Adrenal gland (tissue), 5 donors: ENCODE measurements at regions not wholly inside any gene's neighbourhood (a gene's known extent, or its start where the extent isn't known, plus 50 kb on each side); places are given as distances from the start of the nearest gene placed in this dataset.

Experiments
- CTCF ChIP-seq, 6 experiments: fragments of 450-650 bp in 4 of 6; fragments of 200-600 bp in 2 of 6; sonication (generic) in 1 of 6; IDR thresholded peaks; 1 replicate in 5 of 6; 2 replicates in 1 of 6; pipeline versions ENCODE4 v1.5.1 to v1.8.0; 2016 to 2021; ENCODE audit warnings: antibody characterized with exemption in 6 of 6, mild to moderate bottlenecking in 2 of 6, moderate library complexity in 1 of 6
- POLR2A ChIP-seq, 2 donors: fragments of 450-650 bp; IDR thresholded peaks; one replicate each; pipeline ENCODE4 v1.6.1; 2017; ENCODE audit warnings: antibody characterized with exemption in 2 of 2, mild to moderate bottlenecking in 2 of 2, moderate library complexity in 1 of 2
- donor health status: DM: no; HTN: no; CAD: no.

GRCh38 chr2:136713739-136714138 lies 51.6 kb upstream of the THSD7B start:
- TF ChIP-seq CTCF (IDR thresholded peaks at IDR 0.05) (no peak), POLR2A (IDR thresholded peaks at IDR 0.05) (no peak)
